Suprapubic skin (tissue), 4 donors: ENCODE measurements at regions not wholly inside any gene's neighbourhood (a gene's known extent, or its start where the extent isn't known, plus 50 kb on each side); places are given as distances from the start of the nearest gene placed in this dataset.

Experiments used
- EP300 ChIP-seq: sonication (generic); formaldehyde crosslinking; IDR thresholded peaks from one replicate; pipeline ENCODE4 v1.6.1; 2017; ENCODE audit warnings: antibody characterized with exemption
- POLR2A ChIP-seq, 2 donors: fragments of 450-650 bp; IDR thresholded peaks; one replicate each; pipeline ENCODE4 v1.6.1; 2017; ENCODE audit warnings: antibody characterized with exemption in 2 of 2, mild to moderate bottlenecking in 2 of 2, moderate library complexity in 2 of 2
- POLR2AphosphoS5 ChIP-seq, 3 donors: sonication (generic); formaldehyde crosslinking; IDR thresholded peaks; one replicate each; pipeline ENCODE4 v1.6.1; 2017; ENCODE audit warnings: antibody characterized with exemption in 3 of 3
- TF ChIP-seq, protein P1 (sequence below), 2 donors: fragments of 200-600 bp in 1 of 2; fragments of 450-650 bp in 1 of 2; sonication (generic) in 1 of 2; IDR thresholded peaks; one replicate each; pipeline ENCODE4 v1.5.1; 2016 to 2019; ENCODE audit warnings: antibody characterized with exemption in 2 of 2, mild to moderate bottlenecking in 1 of 2, moderate library complexity in 1 of 2

DNA sequence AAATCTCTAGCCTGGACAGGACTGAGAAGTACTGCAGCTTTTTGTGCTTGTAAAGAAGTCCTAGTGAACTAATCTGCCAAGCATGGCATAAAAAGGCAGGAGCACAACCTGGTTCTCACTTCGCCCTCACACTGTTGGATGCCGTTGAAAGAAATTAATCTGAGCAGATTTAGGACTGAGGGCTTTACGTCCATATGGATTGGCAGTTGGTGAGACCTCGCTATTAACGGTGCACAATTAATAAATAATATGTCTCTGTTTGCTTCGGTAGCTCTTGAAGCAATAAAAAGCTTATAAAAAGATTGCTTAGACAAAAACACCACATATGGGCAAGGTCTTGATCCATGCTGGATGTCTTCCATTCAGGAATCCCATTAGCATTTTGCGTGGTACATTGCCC, 185.6 kb upstream of the EPHA7 start:
- no peak for TF ChIP-seq POLR2A (IDR thresholded peaks at IDR 0.05)
- TF ChIP-seq, protein P1, sequence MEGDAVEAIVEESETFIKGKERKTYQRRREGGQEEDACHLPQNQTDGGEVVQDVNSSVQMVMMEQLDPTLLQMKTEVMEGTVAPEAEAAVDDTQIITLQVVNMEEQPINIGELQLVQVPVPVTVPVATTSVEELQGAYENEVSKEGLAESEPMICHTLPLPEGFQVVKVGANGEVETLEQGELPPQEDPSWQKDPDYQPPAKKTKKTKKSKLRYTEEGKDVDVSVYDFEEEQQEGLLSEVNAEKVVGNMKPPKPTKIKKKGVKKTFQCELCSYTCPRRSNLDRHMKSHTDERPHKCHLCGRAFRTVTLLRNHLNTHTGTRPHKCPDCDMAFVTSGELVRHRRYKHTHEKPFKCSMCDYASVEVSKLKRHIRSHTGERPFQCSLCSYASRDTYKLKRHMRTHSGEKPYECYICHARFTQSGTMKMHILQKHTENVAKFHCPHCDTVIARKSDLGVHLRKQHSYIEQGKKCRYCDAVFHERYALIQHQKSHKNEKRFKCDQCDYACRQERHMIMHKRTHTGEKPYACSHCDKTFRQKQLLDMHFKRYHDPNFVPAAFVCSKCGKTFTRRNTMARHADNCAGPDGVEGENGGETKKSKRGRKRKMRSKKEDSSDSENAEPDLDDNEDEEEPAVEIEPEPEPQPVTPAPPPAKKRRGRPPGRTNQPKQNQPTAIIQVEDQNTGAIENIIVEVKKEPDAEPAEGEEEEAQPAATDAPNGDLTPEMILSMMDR (IDR thresholded peaks at IDR 0.05), result no peak
- TF ChIP-seq POLR2AphosphoS5 (IDR thresholded peaks at IDR 0.05), result no peak
- no peak for TF ChIP-seq EP300
